GM12878 (cell line): ENCODE measurements at regions not wholly inside any gene's neighbourhood (a gene's known extent, or its start where the extent isn't known, plus 50 kb on each side); places are given as distances from the start of the nearest gene placed in this dataset.

Source experiments
- CBX3 ChIP-seq: fragments of 200-600 bp; sonication (generic); IDR thresholded peaks from 2 replicates; pipeline ENCODE4 v1.6.1; 2016; ENCODE audit warnings: low read depth, borderline replicate concordance
- EZH2 ChIP-seq: IDR thresholded peaks from 2 replicates; pipeline ENCODE4 v1.6.1; 2012; ENCODE audit warnings: low read depth, mild to moderate bottlenecking, control low read depth, inconsistent platforms, low read length, borderline replicate concordance; ENCODE audit not compliant: control insufficient read depth
- POLR2AphosphoS2 ChIP-seq: IDR thresholded peaks from 2 replicates; pipeline ENCODE4 v1.6.1; 2011; ENCODE audit warnings: low read depth, mild to moderate bottlenecking, low read length, improper control_type of control experiment, moderate library complexity
- POLR2AphosphoS5 ChIP-seq: IDR thresholded peaks from 2 replicates; pipeline ENCODE4 v1.6.1; 2011; ENCODE audit warnings: mild to moderate bottlenecking, low read length, inconsistent platforms
- TAF1 ChIP-seq: IDR thresholded peaks from 2 replicates; pipeline ENCODE4 v1.6.1; 2011; ENCODE audit warnings: mild to moderate bottlenecking, low read depth, low read length, borderline replicate concordance

DNA sequence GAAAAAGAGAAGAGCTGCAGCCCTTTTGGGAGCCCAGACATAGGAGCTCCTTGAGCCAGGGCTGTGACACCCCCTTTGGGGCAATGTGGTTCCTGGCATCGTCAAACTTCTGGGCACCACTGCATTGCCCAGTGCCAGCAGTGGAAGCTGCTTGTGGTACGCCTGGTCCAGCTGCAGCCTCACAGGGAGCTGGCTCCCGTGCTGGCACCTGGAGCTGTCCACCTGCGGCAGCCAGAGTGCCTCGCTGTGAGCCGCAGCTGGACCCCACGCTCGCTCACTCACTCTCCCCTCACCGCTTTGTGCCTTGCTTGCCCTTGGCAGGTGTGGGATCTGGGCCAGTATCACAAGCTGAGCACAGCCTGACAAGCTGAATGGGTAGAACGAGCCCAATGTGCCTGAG lies 1150.8 kb upstream of the CDH6 start:
- no peak for TF ChIP-seq EZH2
- no peak for TF ChIP-seq POLR2AphosphoS2
- TF ChIP-seq TAF1, result no peak
- no peak for TF ChIP-seq CBX3
- no peak for TF ChIP-seq POLR2AphosphoS5
